H1 (cell line): ENCODE measurements at regions not wholly inside any gene's neighbourhood (a gene's known extent, or its start where the extent isn't known, plus 50 kb on each side); places are given as distances from the start of the nearest gene placed in this dataset.
A peak's percentile ranks its signal among the peaks of the same experiment; 100 is the strongest.
"Not testable (repeated sequence)": the region's sequence is repeated elsewhere in the genome, so short reads cannot be mapped to it uniquely, and the experiment has no call there.

ENCODE experiments used
- CTCF ChIA-PET: fragments of 300-600 bp; sonication (Branson Sonifier 250); formaldehyde crosslinking; loops from one replicate; lab custom pipeline; 2021; ENCODE audit not compliant: partially characterized antibody; lab: Charles Lee
- POLR2A ChIA-PET: fragments of 300-600 bp; sonication (Branson Sonifier 250); formaldehyde crosslinking; loops from one replicate; lab custom pipeline; 2021; ENCODE audit warnings: inconsistent platforms; ENCODE audit not compliant: partially characterized antibody; lab: Charles Lee
- DNase-seq, 2 experiments: peaks; one replicate each; pipeline versions ENCODE4 v3.0.0 to v3.0.0-alpha.2; 2010 to 2022; ENCODE audit warnings: low spot score in 2 of 2, low read depth in 1 of 2, mixed read lengths in 1 of 2
- FAIRE-seq: peaks from 2 replicates; lab custom pipeline; 2011; peaks lifted over from hg19 to GRCh38; lab: Jason Lieb, UNC
- H2AFZ ChIP-seq: 2 replicates; pipeline ENCODE4 v1.8.1; 2012; ENCODE audit warnings: low read length, inconsistent platforms
- H2AK5ac ChIP-seq: 2 replicates; pipeline ENCODE4 v1.6.1; 2013; ENCODE audit warnings: low read depth, low read length
- H2BK120ac ChIP-seq: replicated peaks from 2 replicates; pipeline ENCODE3; 2013; ENCODE audit warnings: low read depth, low read length, inconsistent platforms
- H2BK12ac ChIP-seq: 2 replicates; pipeline ENCODE4 v1.6.1; 2013; ENCODE audit warnings: low read depth, low read length
- H2BK15ac ChIP-seq: 2 replicates; pipeline ENCODE4 v1.6.1; 2013; ENCODE audit warnings: low read length
- H2BK20ac ChIP-seq: 2 replicates; pipeline ENCODE4 v1.6.1; 2013; ENCODE audit warnings: low read length
- H2BK5ac ChIP-seq: 2 replicates; pipeline ENCODE4 v1.6.1; 2013; ENCODE audit warnings: low read depth, low read length
- H3K14ac ChIP-seq: 2 replicates; pipeline ENCODE4 v1.6.1; 2013; ENCODE audit warnings: inconsistent platforms; ENCODE audit not compliant: insufficient read length
- H3K18ac ChIP-seq: 2 replicates; pipeline ENCODE4 v1.6.1; 2013; ENCODE audit warnings: low read length; ENCODE audit errors: extremely low read depth
- H3K23ac ChIP-seq: 2 replicates; pipeline ENCODE4 v1.6.1; 2013; ENCODE audit warnings: inconsistent platforms; ENCODE audit not compliant: insufficient read length
- H3K23me2 ChIP-seq: 2 replicates; pipeline ENCODE4 v1.6.1; 2013; ENCODE audit warnings: low read depth, low read length
- H3K27ac ChIP-seq: 2 replicates; pipeline ENCODE4 v1.6.1; 2011; ENCODE audit warnings: low read depth, low read length, inconsistent platforms
- H3K27me3 ChIP-seq, 4 experiments: replicated peaks in 1 of 4; 1 replicate in 1 of 4; 2 replicates in 3 of 4; pipeline versions ENCODE4 v1.6.1 to v1.8.1; 2011 to 2013; ENCODE audit warnings: low read length in 3 of 4, mild to moderate bottlenecking in 3 of 4, inconsistent platforms in 2 of 4, mixed read lengths in 2 of 4, moderate library complexity in 1 of 4; ENCODE audit not compliant: control insufficient read depth in 3 of 4, insufficient read depth in 3 of 4; ENCODE audit errors: extremely low read depth in 1 of 4
- H3K36me3 ChIP-seq, 4 experiments: 2 replicates each; pipeline versions ENCODE4 v1.6.1 to v1.8.1; 2011 to 2013; ENCODE audit warnings: mild to moderate bottlenecking in 4 of 4, low read length in 3 of 4, moderate library complexity in 2 of 4, control low read depth in 1 of 4, inconsistent platforms in 1 of 4; ENCODE audit not compliant: insufficient read depth in 4 of 4, control insufficient read depth in 2 of 4
- H3K4ac ChIP-seq: replicated peaks from 2 replicates; pipeline ENCODE3; 2013; ENCODE audit warnings: low read length, low read depth, mixed read lengths, inconsistent platforms; ENCODE audit not compliant: insufficient read length
- H3K4me1 ChIP-seq, 4 experiments: replicated peaks in 1 of 4; 1 replicate in 1 of 4; 2 replicates in 3 of 4; pipeline versions ENCODE4 v1.6.1 to v1.8.1; 2011 to 2013; ENCODE audit warnings: low read length in 3 of 4, inconsistent platforms in 2 of 4, mixed read lengths in 1 of 4; ENCODE audit not compliant: insufficient read depth in 4 of 4, control insufficient read depth in 3 of 4
- H3K4me2 ChIP-seq, 2 experiments: 2 replicates each; pipeline versions ENCODE4 v1.6.1 to v1.8.1; 2011 to 2013; ENCODE audit warnings: low read depth in 2 of 2, low read length in 2 of 2, control low read depth in 1 of 2, inconsistent platforms in 1 of 2, mild to moderate bottlenecking in 1 of 2; ENCODE audit not compliant: insufficient read depth in 1 of 2
- H3K4me3 ChIP-seq, 4 experiments: fragments of 200-600, 300-600 bp in 1 of 4; sonication (generic), shearing (Covaris generic), sonication (Bioruptor Twin) in 1 of 4; 2 replicates each; pipeline versions ENCODE4 v1.5.1 to v1.8.1; 2011 to 2016; ENCODE audit warnings: low read length in 4 of 4, low read depth in 3 of 4, control low read depth in 2 of 4, inconsistent platforms in 2 of 4, mild to moderate bottlenecking in 2 of 4, mixed read lengths in 1 of 4, moderate library complexity in 1 of 4; ENCODE audit not compliant: insufficient read depth in 2 of 4; ENCODE audit errors: extremely low read depth in 1 of 4
- H3K56ac ChIP-seq: replicated peaks from 2 replicates; pipeline ENCODE3; 2013; ENCODE audit warnings: low read depth, mild to moderate bottlenecking, mixed read lengths, low read length, inconsistent platforms; ENCODE audit not compliant: insufficient read length
- H3K79me1 ChIP-seq: 2 replicates; pipeline ENCODE4 v1.6.1; 2013; ENCODE audit warnings: low read depth, low read length, control low read depth
- H3K79me2 ChIP-seq, 2 experiments: 2 replicates each; pipeline versions ENCODE4 v1.6.1 to v1.8.1; 2012 to 2013; ENCODE audit warnings: low read length in 2 of 2, mild to moderate bottlenecking in 2 of 2, inconsistent platforms in 1 of 2; ENCODE audit not compliant: insufficient read depth in 2 of 2, control insufficient read depth in 1 of 2
- H3K9ac ChIP-seq, 4 experiments: replicated peaks in 1 of 4; 1 replicate in 1 of 4; 2 replicates in 3 of 4; pipeline versions ENCODE4 v1.6.1 to v1.8.1; 2011 to 2013; ENCODE audit warnings: low read depth in 3 of 4, low read length in 3 of 4, control low read depth in 2 of 4, mild to moderate bottlenecking in 2 of 4, moderate library complexity in 2 of 4, inconsistent platforms in 1 of 4; ENCODE audit errors: extremely low read depth in 1 of 4
- H3K9me3 ChIP-seq, 2 experiments: 2 replicates each; pipeline versions ENCODE4 v1.6.1 to v1.8.1; 2012 to 2013; ENCODE audit warnings: mild to moderate bottlenecking in 2 of 2, moderate library complexity in 2 of 2, control low read depth in 1 of 2, inconsistent platforms in 1 of 2, low read depth in 1 of 2, low read length in 1 of 2, mixed read lengths in 1 of 2; ENCODE audit not compliant: insufficient read depth in 2 of 2
- H4K20me1 ChIP-seq, 2 experiments: replicated peaks in 1 of 2; 2 replicates each; pipeline versions ENCODE3 to v1.8.1; 2011 to 2013; ENCODE audit warnings: inconsistent platforms in 2 of 2, low read length in 2 of 2, mild to moderate bottlenecking in 1 of 2; ENCODE audit not compliant: insufficient read depth in 2 of 2, control insufficient read depth in 1 of 2
- H4K5ac ChIP-seq: 2 replicates; pipeline ENCODE4 v1.6.1; 2013; ENCODE audit warnings: low read length, low read depth, mixed read lengths, inconsistent platforms; ENCODE audit not compliant: insufficient read length
- H4K8ac ChIP-seq: 2 replicates; pipeline ENCODE4 v1.8.0; 2013; ENCODE audit warnings: mild to moderate bottlenecking, moderate library complexity, low read length, inconsistent platforms; ENCODE audit not compliant: insufficient read depth; ENCODE audit errors: extremely low read depth
- H4K91ac ChIP-seq: replicated peaks from 2 replicates; pipeline ENCODE3; 2013; ENCODE audit warnings: low read length, mixed read lengths, inconsistent platforms; ENCODE audit not compliant: insufficient read length
- KDM1A ChIP-seq: fragments of 200-600, 300-600 bp; sonication (generic); IDR thresholded peaks from 2 replicates; pipeline ENCODE4 v1.7.1; 2016; ENCODE audit warnings: mild to moderate bottlenecking, low read length, borderline replicate concordance
- MAFK ChIP-seq: IDR thresholded peaks from 2 replicates; pipeline ENCODE4 v1.6.1; 2012; ENCODE audit warnings: low read depth, mild to moderate bottlenecking, improper control_type of control experiment, low read length
- SP2 ChIP-seq: IDR thresholded peaks from 2 replicates; pipeline ENCODE4 v1.6.1; 2012; ENCODE audit warnings: mild to moderate bottlenecking, low read length, inconsistent platforms
- SRF ChIP-seq: IDR thresholded peaks from 2 replicates; pipeline ENCODE4 v1.6.1; 2011; ENCODE audit warnings: mild to moderate bottlenecking, low read depth, low read length, moderate library complexity
- TAF1 ChIP-seq: IDR thresholded peaks from 2 replicates; pipeline ENCODE4 v1.6.1; 2011; ENCODE audit warnings: mild to moderate bottlenecking, low read depth, low read length
- WGBS, 2 experiments: shearing (Covaris generic) in 1 of 2; methylation state at CpG; one replicate each; pipeline versions ENCODE4 v1.1.6 to v1.1.7; 2013 to 2015; ENCODE audit warnings: low lambda C conversion rate in 2 of 2, mixed read lengths in 2 of 2, inconsistent platforms in 1 of 2, low coverage in 1 of 2, missing lambda C conversion rate in 1 of 2; ENCODE audit not compliant: insufficient replicate concordance in 2 of 2, insufficient coverage in 1 of 2, insufficient read length in 1 of 2; ENCODE audit errors: extremely low coverage in 1 of 2, missing lambda C conversion rate in 1 of 2; 5-methylcytosine and 5-hydroxymethylcytosine counted together
- TF ChIP-seq, protein P1 (sequence below), 3 experiments: IDR thresholded peaks; 1 replicate in 2 of 3; 2 replicates in 1 of 3; pipeline versions ENCODE4 v1.5.1 to v1.6.1; 2011; ENCODE audit warnings: low read length in 3 of 3, mild to moderate bottlenecking in 3 of 3, inconsistent platforms in 2 of 3, low read depth in 1 of 3, moderate library complexity in 1 of 3; ENCODE audit not compliant: insufficient read depth in 1 of 3; ENCODE audit errors: control extremely low read depth in 1 of 3

- TF ChIP-seq, protein P1, sequence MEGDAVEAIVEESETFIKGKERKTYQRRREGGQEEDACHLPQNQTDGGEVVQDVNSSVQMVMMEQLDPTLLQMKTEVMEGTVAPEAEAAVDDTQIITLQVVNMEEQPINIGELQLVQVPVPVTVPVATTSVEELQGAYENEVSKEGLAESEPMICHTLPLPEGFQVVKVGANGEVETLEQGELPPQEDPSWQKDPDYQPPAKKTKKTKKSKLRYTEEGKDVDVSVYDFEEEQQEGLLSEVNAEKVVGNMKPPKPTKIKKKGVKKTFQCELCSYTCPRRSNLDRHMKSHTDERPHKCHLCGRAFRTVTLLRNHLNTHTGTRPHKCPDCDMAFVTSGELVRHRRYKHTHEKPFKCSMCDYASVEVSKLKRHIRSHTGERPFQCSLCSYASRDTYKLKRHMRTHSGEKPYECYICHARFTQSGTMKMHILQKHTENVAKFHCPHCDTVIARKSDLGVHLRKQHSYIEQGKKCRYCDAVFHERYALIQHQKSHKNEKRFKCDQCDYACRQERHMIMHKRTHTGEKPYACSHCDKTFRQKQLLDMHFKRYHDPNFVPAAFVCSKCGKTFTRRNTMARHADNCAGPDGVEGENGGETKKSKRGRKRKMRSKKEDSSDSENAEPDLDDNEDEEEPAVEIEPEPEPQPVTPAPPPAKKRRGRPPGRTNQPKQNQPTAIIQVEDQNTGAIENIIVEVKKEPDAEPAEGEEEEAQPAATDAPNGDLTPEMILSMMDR (IDR thresholded peaks at IDR 0.05; ENCODE audit: control extremely low read depth in 1 of 3, insufficient read depth in 1 of 3, low read depth in 1 of 3, low read length in 3 of 3) = peak; percentile 65 to 78 (median 67)
- TF ChIP-seq MAFK = no peak
- TF ChIP-seq KDM1A = no peak
- peak; percentile 21; the same call in 1 of the 2 replicates for TF ChIP-seq SRF
- TF ChIP-seq SP2 = no peak
- no peak for TF ChIP-seq TAF1
Measured at GRCh38 chr2:129923265-129924091, 56.0 kb upstream of the RAB6C start (continued).

GRCh38 chr2:129924115-129924514 lies 55.4 kb upstream of the RAB6C start:
- H3K79me1 ChIP-seq, H2BK120ac ChIP-seq, H3K27ac ChIP-seq, H3K9ac ChIP-seq, H2AFZ ChIP-seq, H3K9me3 ChIP-seq, H3K56ac ChIP-seq, H3K18ac ChIP-seq, H3K79me2 ChIP-seq, H2BK15ac ChIP-seq, H3K4ac ChIP-seq, FAIRE-seq, H4K20me1 ChIP-seq, H4K91ac ChIP-seq, H3K23ac ChIP-seq, H3K27me3 ChIP-seq, H3K14ac ChIP-seq, H4K5ac ChIP-seq, H3K23me2 ChIP-seq, H2BK20ac ChIP-seq, DNase-seq, H3K36me3 ChIP-seq, H3K4me3 ChIP-seq, H2BK5ac ChIP-seq, H4K8ac ChIP-seq, H2AK5ac ChIP-seq, H2BK12ac ChIP-seq: not testable (repeated sequence)
- ChIA-PET POLR2A (interaction anchor here (1.5 kb wide), 1 partner anchor 20 kb away, joined by 4 read pairs; no protein-coding TSS in a partner anchor), CTCF (interaction anchor here (0.6 to 5.4 kb wide), 29 partner anchors 9 to 1603 kb away, joined by 3 to 30 read pairs (median 4); no protein-coding TSS in a partner anchor)
- H3K4me2 ChIP-seq = peak overlapping the region in 1 of 2 experiments; percentile 67; a peak in 1 of 4 replicates
- peaks cover 0 to 12% (median 5%) of the 10 kb centered on the region in 4 experiments; a peak in 5 of 7 replicates for H3K4me1 ChIP-seq
- WGBS, 2 experiments = 83% methylated on average over 9 of the region's 12 CpGs; no CpG with 5 or more reads in 1 of the 2 experiments
